GM19238 (cell line): ENCODE measurements at regions not wholly inside any gene's neighbourhood (a gene's known extent, or its start where the extent isn't known, plus 50 kb on each side); places are given as distances from the start of the nearest gene placed in this dataset.

Experiments used
- DNase-seq: peaks from one replicate; pipeline ENCODE4 v3.0.0; 2011; ENCODE audit warnings: low spot score; ENCODE audit not compliant: insufficient read length

- no peak for DNase-seq
These were observed 186.5 kb upstream of the LHX5 start for GRCh38 chr12:113658006-113658655.

- DNase-seq: no peak
These were observed 184.2 kb upstream of the LHX5 start for GRCh38 chr12:113655919-113656318.

- DNase-seq: no peak
These were observed 183.8 kb upstream of the LHX5 start for GRCh38 chr12:113655479-113655878.

GRCh38 chr12:113651662-113652061 is 180.0 kb upstream of the LHX5 start:
- no peak for DNase-seq

GRCh38 chr12:113650476-113650875 is 178.8 kb upstream of the LHX5 start:
- DNase-seq: no peak

GRCh38 chr12:113649256-113649830 is 177.7 kb upstream of the LHX5 start:
- no peak for DNase-seq

GRCh38 chr12:113647048-113647447 is 175.4 kb upstream of the LHX5 start:
- no peak for DNase-seq

GRCh38 chr12:113645603-113646002 is 173.9 kb upstream of the LHX5 start:
- no peak for DNase-seq

GRCh38 chr12:113645183-113645582 is 173.5 kb upstream of the LHX5 start:
- no peak for DNase-seq

GRCh38 chr12:113643177-113643974 is 171.7 kb upstream of the LHX5 start:
- DNase-seq: no peak

- DNase-seq: no peak
These were observed 171.0 kb upstream of the LHX5 start for GRCh38 chr12:113642672-113643071.

- no peak for DNase-seq
These were observed 170.5 kb upstream of the LHX5 start for GRCh38 chr12:113642216-113642615.

GRCh38 chr12:113641426-113642030 is 169.9 kb upstream of the LHX5 start:
- DNase-seq: no peak

- no peak for DNase-seq
These were observed 169.2 kb upstream of the LHX5 start for GRCh38 chr12:113640837-113641236.

- DNase-seq: no peak
These were observed 167.8 kb upstream of the LHX5 start for GRCh38 chr12:113639474-113639873.

GRCh38 chr12:113638460-113638775 is 166.7 kb upstream of the LHX5 start:
- no peak for DNase-seq

- DNase-seq: no peak
These were observed 163.3 kb upstream of the LHX5 start for GRCh38 chr12:113634982-113635381.

- no peak for DNase-seq
These were observed 162.8 kb upstream of the LHX5 start for GRCh38 chr12:113634474-113634873.

- DNase-seq: no peak
These were observed 162.1 kb upstream of the LHX5 start for GRCh38 chr12:113633678-113634332.

- DNase-seq: no peak
These were observed 159.0 kb upstream of the LHX5 start for GRCh38 chr12:113630625-113631024.

- no peak for DNase-seq
These were observed 153.8 kb upstream of the LHX5 start for GRCh38 chr12:113625499-113625898.

- DNase-seq: no peak
These were observed 150.7 kb upstream of the LHX5 start for GRCh38 chr12:113622410-113622809.
